B cell (primary cell): ENCODE measurements at regions not wholly inside any gene's neighbourhood (a gene's known extent, or its start where the extent isn't known, plus 50 kb on each side); places are given as distances from the start of the nearest gene placed in this dataset.

Source experiments
- ATAC-seq: fragments of 200-7000 bp; cut with Tn5 transposase; one replicate; pipeline ENCODE4 v1.10.0; 2021; ENCODE audit warnings: low read depth, mild to moderate bottlenecking, moderate number of reproducible peaks, moderate library complexity
- CTCF ChIA-PET: fragments of 350-600 bp; sonication (Branson Sonifier 250); formaldehyde crosslinking; loops from one replicate; lab custom pipeline; 2021; ENCODE audit warnings: antibody characterized with exemption, inconsistent platforms; lab: Charles Lee
- POLR2A ChIA-PET: fragments of 350-600 bp; sonication (Branson Sonifier 250); formaldehyde crosslinking; loops from one replicate; lab custom pipeline; 2021; ENCODE audit warnings: antibody characterized with exemption; lab: Charles Lee
- DNase-seq: peaks from one replicate; pipeline ENCODE4 v3.0.0; 2013
- H2AFZ ChIP-seq: 2 replicates; pipeline ENCODE4 v1.6.1; 2012; ENCODE audit warnings: mild to moderate bottlenecking, low read depth, low read length; ENCODE audit not compliant: insufficient read depth, poor library complexity, severe bottlenecking
- H3K27ac ChIP-seq, 2 donors: 1 replicate in 1 of 2; 2 replicates in 1 of 2; pipeline ENCODE4 v1.5.1; 2012 to 2013; ENCODE audit warnings: low read length in 2 of 2, mild to moderate bottlenecking in 2 of 2, moderate library complexity in 1 of 2
- H3K27me3 ChIP-seq, 4 experiments: fragments of 200-600 bp in 1 of 4; sonication (generic) in 1 of 4; replicated peaks in 1 of 4; 1 replicate in 2 of 4; 2 replicates in 2 of 4; pipeline versions ENCODE4 v1.6.1 to v1.7.0; 2013 to 2016; ENCODE audit warnings: low read length in 3 of 4, mild to moderate bottlenecking in 2 of 4, mixed read lengths in 1 of 4, moderate library complexity in 1 of 4; ENCODE audit not compliant: insufficient read depth in 4 of 4, control insufficient read depth in 3 of 4; ENCODE audit errors: control extremely low read depth in 1 of 4
- H3K36me3 ChIP-seq, 2 experiments: replicated peaks in 1 of 2; 1 replicate in 1 of 2; 2 replicates in 1 of 2; pipeline versions ENCODE4 v1.6.1 to v1.7.1; 2013; ENCODE audit warnings: low read length in 1 of 2; ENCODE audit not compliant: insufficient read depth in 2 of 2, control insufficient read depth in 1 of 2; ENCODE audit errors: control extremely low read depth in 1 of 2, extremely low read depth in 1 of 2
- H3K4me1 ChIP-seq, 2 donors: fragments of 200-600 bp in 1 of 2; sonication (generic) in 1 of 2; 1 replicate in 1 of 2; 2 replicates in 1 of 2; pipeline versions ENCODE4 v1.5.1 to v1.6.1; 2013 to 2017; ENCODE audit warnings: low read length in 2 of 2; ENCODE audit not compliant: control insufficient read depth in 2 of 2, insufficient read depth in 2 of 2
- H3K4me2 ChIP-seq: replicated peaks from 2 replicates; pipeline ENCODE3; 2012; ENCODE audit warnings: mild to moderate bottlenecking, low read depth, low read length; ENCODE audit not compliant: poor library complexity, severe bottlenecking
- H3K4me3 ChIP-seq, 5 experiments: fragments of 200-600 bp in 1 of 5; sonication (generic) in 1 of 5; 1 replicate in 3 of 5; 2 replicates in 2 of 5; pipeline versions ENCODE4 v1.5.1 to v1.7.0; 2011 to 2016; ENCODE audit warnings: low read length in 4 of 5, mild to moderate bottlenecking in 4 of 5, low read depth in 2 of 5, control low read depth in 1 of 5, moderate library complexity in 1 of 5; ENCODE audit not compliant: insufficient read depth in 1 of 5; ENCODE audit errors: control extremely low read depth in 1 of 5, extremely low read depth in 1 of 5
- H3K79me2 ChIP-seq: fragments of 200-600 bp; sonication (generic); one replicate; pipeline ENCODE4 v1.6.0; 2016; ENCODE audit warnings: low read length; ENCODE audit not compliant: control insufficient read depth, insufficient read depth
- H3K9ac ChIP-seq: fragments of 200-600 bp; sonication (generic); 2 replicates; pipeline ENCODE4 v1.6.1; 2017; ENCODE audit warnings: mild to moderate bottlenecking, low read length, moderate library complexity
- H3K9me3 ChIP-seq, 3 donors: one replicate each; pipeline versions ENCODE4 v1.6.1 to v1.7.1; 2013; ENCODE audit warnings: low read length in 2 of 3; ENCODE audit not compliant: control insufficient read depth in 2 of 3, insufficient read depth in 1 of 3; ENCODE audit errors: control extremely low read depth in 1 of 3
- H4K20me1 ChIP-seq: 2 replicates; pipeline ENCODE4 v1.6.0; 2012; ENCODE audit warnings: mild to moderate bottlenecking, low read length; ENCODE audit not compliant: insufficient read depth, control insufficient read depth, poor library complexity, severe bottlenecking
- H3K27ac Mint-ChIP-seq: one replicate; pipeline ENCODE4 v1.8.0; 2021; ENCODE audit warnings: mixed read lengths
- H3K27me3 Mint-ChIP-seq: one replicate; pipeline ENCODE4 v1.8.0; 2021; ENCODE audit warnings: mixed read lengths
- H3K4me1 Mint-ChIP-seq: one replicate; pipeline ENCODE4 v1.8.0; 2021; ENCODE audit warnings: mixed read lengths
- H3K4me3 Mint-ChIP-seq: one replicate; pipeline ENCODE4 v1.8.0; 2021; ENCODE audit warnings: mixed read lengths
- H3K9me3 Mint-ChIP-seq: one replicate; pipeline ENCODE4 v1.8.0; 2022; ENCODE audit warnings: mixed read lengths; ENCODE audit not compliant: insufficient read depth
- CTCF ChIP-seq: fragments of 200-600 bp; IDR thresholded peaks from one replicate; pipeline ENCODE4 v1.8.0; 2022; ENCODE audit warnings: antibody characterized with exemption, mild to moderate bottlenecking
- EZH2 ChIP-seq: IDR thresholded peaks from 2 replicates; pipeline ENCODE4 v1.6.1; 2012; ENCODE audit warnings: borderline replicate concordance, low read depth, mild to moderate bottlenecking, moderate library complexity, low read length; ENCODE audit not compliant: insufficient read depth, poor library complexity, severe bottlenecking
- WGBS: methylation state at CpG from one replicate; pipeline ENCODE4 v1.1.5; 2013; ENCODE audit warnings: missing lambda C conversion rate; ENCODE audit not compliant: insufficient coverage; 5-methylcytosine and 5-hydroxymethylcytosine counted together
- intact Hi-C: fragments of 100-400 bp; cut with micrococcal nuclease; formaldehyde crosslinking; loops from one replicate; pipeline ENCODE4 v1.10.0; 2022

DNA sequence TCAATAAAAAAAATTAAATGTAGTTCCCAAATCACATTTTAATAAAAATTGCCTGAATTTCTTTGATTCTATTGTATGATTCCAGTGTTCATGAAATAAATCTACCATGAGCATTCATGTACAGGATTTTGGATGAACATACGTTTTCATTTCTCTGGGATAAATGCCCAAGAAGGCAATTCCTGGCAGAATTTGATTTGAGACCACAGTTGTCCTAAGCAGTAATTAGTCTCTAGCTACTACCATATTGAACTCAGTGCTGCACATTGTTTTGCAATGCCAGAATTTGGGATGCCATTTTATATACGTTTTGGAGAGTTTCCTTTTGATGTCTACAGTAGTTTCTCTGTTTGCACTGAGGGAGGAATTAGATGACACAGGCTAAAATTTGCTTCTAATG, 265.3 kb upstream of the HS3ST5 start:
- Histone ChIP-seq H3K4me3 (no peak overlapping the region), H2AFZ (no peak overlapping the region), H3K9ac (no peak overlapping the region), H3K79me2 (no peaks in the 10 kb centered on the region), H3K27me3 (no peaks in the 10 kb centered on the region), H3K9me3 (peaks cover 0 to 2% (median 0%) of the 10 kb centered on the region in 3 donors), H3K36me3 (no peaks in the 10 kb centered on the region), H4K20me1 (no peaks in the 10 kb centered on the region), H3K27ac (no peak overlapping the region), H3K4me1 (no peaks in the 10 kb centered on the region), H3K4me2 (no peak overlapping the region)
- TF ChIP-seq CTCF (no peak), EZH2 (no peak)
- 83% methylated on average over 1 of the region's 2 CpGs for WGBS
- ATAC-seq = no peak
- H3K4me3 Mint-ChIP-seq = no peak overlapping the region
- ChIA-PET POLR2A (no interaction called here), CTCF (no interaction called here)
- intact Hi-C loops = no loop called here
- no peaks in the 10 kb centered on the region for H3K27me3 Mint-ChIP-seq
- no peak overlapping the region for H3K27ac Mint-ChIP-seq
- peaks cover 4% of the 10 kb centered on the region for H3K9me3 Mint-ChIP-seq
- H3K4me1 Mint-ChIP-seq = no peaks in the 10 kb centered on the region
- DNase-seq = no peak

DNA sequence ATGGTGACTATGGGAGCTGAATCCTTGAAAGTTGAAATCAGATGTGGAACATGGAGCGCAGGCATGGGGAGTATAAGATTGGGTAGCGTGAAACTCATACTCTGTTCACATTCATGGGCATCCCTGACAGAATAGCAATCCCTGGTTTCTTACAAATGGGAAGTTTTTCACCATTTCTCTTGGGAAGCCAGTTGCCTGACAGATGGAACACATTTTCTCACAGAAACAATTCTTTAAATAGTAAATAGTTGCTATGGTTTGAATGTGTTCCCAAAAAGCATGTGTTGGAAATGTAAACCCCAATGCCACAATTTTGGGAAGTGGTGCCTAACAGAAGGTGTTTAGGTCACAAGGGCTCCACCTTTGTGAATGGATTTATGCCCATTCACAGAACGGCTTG, 262.8 kb upstream of the HS3ST5 start:
- no peak for TF ChIP-seq EZH2
- TF ChIP-seq CTCF = no peak
- WGBS = 83% methylated on average over 1 of the region's 3 CpGs
- peaks cover 1% of the 10 kb centered on the region for H3K9me3 Mint-ChIP-seq
- ChIA-PET CTCF (no interaction called here), POLR2A (no interaction called here)
- no peak overlapping the region for H3K27ac Mint-ChIP-seq
- no peaks in the 10 kb centered on the region for H3K27me3 Mint-ChIP-seq
- Histone ChIP-seq H3K36me3 (no peaks in the 10 kb centered on the region), H2AFZ (no peak overlapping the region), H3K79me2 (no peaks in the 10 kb centered on the region), H3K4me3 (no peak overlapping the region), H3K4me2 (no peak overlapping the region), H3K27me3 (no peaks in the 10 kb centered on the region), H3K4me1 (no peaks in the 10 kb centered on the region), H3K9me3 (peaks cover 0 to 2% (median 0%) of the 10 kb centered on the region in 3 donors), H3K9ac (no peak overlapping the region), H4K20me1 (no peaks in the 10 kb centered on the region), H3K27ac (no peak overlapping the region)
- DNase-seq (no peak), ATAC-seq (no peak)
- H3K4me1 Mint-ChIP-seq = no peaks in the 10 kb centered on the region
- no peak overlapping the region for H3K4me3 Mint-ChIP-seq
- intact Hi-C loops = no loop called here
